CD4-positive, CD25-positive, alpha-beta regulatory T cell (primary cell): ENCODE measurements at regions not wholly inside any gene's neighbourhood (a gene's known extent, or its start where the extent isn't known, plus 50 kb on each side); places are given as distances from the start of the nearest gene placed in this dataset.
"Not testable (repeated sequence)": the region's sequence is repeated elsewhere in the genome, so short reads cannot be mapped to it uniquely, and the experiment has no call there.

ENCODE experiments used
- ATAC-seq, 2 donors: fragments of 150-1000 bp; cut with Tn5 transposase; one replicate each; pipeline ENCODE4 v1.10.0; 2021; ENCODE audit warnings: low read depth in 2 of 2, moderate number of reproducible peaks in 2 of 2, moderate library complexity in 1 of 2
- DNase-seq, 3 donors: peaks; one replicate each; pipeline versions ENCODE4 v3.0.0 to v3.0.0-alpha.2; 2012 to 2022; ENCODE audit warnings: mixed read lengths in 1 of 3
- H3K27ac ChIP-seq: one replicate; pipeline ENCODE4 v1.7.0; 2013; ENCODE audit warnings: mild to moderate bottlenecking, low read length; ENCODE audit not compliant: insufficient read depth, poor library complexity, severe bottlenecking
- H3K27me3 ChIP-seq: one replicate; pipeline ENCODE4 v1.7.0; 2013; ENCODE audit warnings: low read length; ENCODE audit not compliant: control insufficient read depth, insufficient read depth
- H3K36me3 ChIP-seq: one replicate; pipeline ENCODE4 v1.7.0; 2013; ENCODE audit warnings: mild to moderate bottlenecking, low read length, moderate library complexity; ENCODE audit not compliant: control insufficient read depth, insufficient read depth
- H3K4me1 ChIP-seq: 2 replicates; pipeline ENCODE4 v1.7.0; 2013; ENCODE audit warnings: mild to moderate bottlenecking, low read length; ENCODE audit not compliant: insufficient read depth, control insufficient read depth, poor library complexity, severe bottlenecking
- H3K4me3 ChIP-seq: one replicate; pipeline ENCODE4 v1.7.0; 2013; ENCODE audit warnings: low read depth, mild to moderate bottlenecking, low read length, moderate library complexity
- H3K9me3 ChIP-seq, 2 experiments: 1 replicate in 1 of 2; 2 replicates in 1 of 2; pipeline ENCODE4 v1.7.0; 2013; ENCODE audit warnings: low read length in 2 of 2, mild to moderate bottlenecking in 1 of 2, moderate library complexity in 1 of 2; ENCODE audit not compliant: control insufficient read depth in 2 of 2
- H3K27ac Mint-ChIP-seq, 3 donors: one replicate each; pipeline ENCODE4 v1.8.0; 2020 to 2022; ENCODE audit warnings: mild to moderate bottlenecking in 3 of 3, mixed read lengths in 3 of 3, moderate library complexity in 2 of 3
- H3K27me3 Mint-ChIP-seq: one replicate; pipeline ENCODE4 v1.8.0; 2022; ENCODE audit warnings: mild to moderate bottlenecking, mixed read lengths
- H3K36me3 Mint-ChIP-seq: one replicate; pipeline ENCODE4 v1.8.0; 2020; ENCODE audit warnings: mixed read lengths
- H3K4me1 Mint-ChIP-seq, 4 donors: one replicate each; pipeline ENCODE4 v1.8.0; 2020 to 2022; ENCODE audit warnings: mixed read lengths in 4 of 4, mild to moderate bottlenecking in 1 of 4
- H3K4me3 Mint-ChIP-seq, 4 donors: one replicate each; pipeline ENCODE4 v1.8.0; 2020 to 2022; ENCODE audit warnings: mild to moderate bottlenecking in 4 of 4, mixed read lengths in 4 of 4, moderate library complexity in 3 of 4
- H3K9me3 Mint-ChIP-seq, 7 donors: one replicate each; pipeline ENCODE4 v1.8.0; 2020 to 2022; ENCODE audit warnings: mixed read lengths in 7 of 7, mild to moderate bottlenecking in 3 of 7, moderate library complexity in 2 of 7

GRCh38 chr3:178217479-178217878 is 318.8 kb upstream of the KCNMB2 start:
- peaks cover 13% of the 10 kb centered on the region for H3K27me3 Mint-ChIP-seq
- no peak for DNase-seq
- no peaks in the 10 kb centered on the region for H3K4me1 ChIP-seq
- no peak overlapping the region for H3K27ac ChIP-seq
- no peak overlapping the region for H3K4me3 ChIP-seq
- no peaks in the 10 kb centered on the region for H3K4me1 Mint-ChIP-seq
- ATAC-seq, result no peak
- H3K27ac Mint-ChIP-seq, result no peak overlapping the region
- H3K27me3 ChIP-seq, result peaks cover under 1% of the 10 kb centered on the region
- H3K4me3 Mint-ChIP-seq, result no peak overlapping the region
- H3K36me3 ChIP-seq, result no peaks in the 10 kb centered on the region
- H3K36me3 Mint-ChIP-seq, result no peaks in the 10 kb centered on the region
- no peaks in the 10 kb centered on the region for H3K9me3 ChIP-seq
- H3K9me3 Mint-ChIP-seq, result peaks cover 0 to 6% (median 3%) of the 10 kb centered on the region in 7 donors

GRCh38 chr3:178218231-178218630 is 318.0 kb upstream of the KCNMB2 start:
- H3K4me3 Mint-ChIP-seq, result no peak overlapping the region
- Histone ChIP-seq H3K36me3 (no peaks in the 10 kb centered on the region), H3K4me3 (no peak overlapping the region), H3K4me1 (no peaks in the 10 kb centered on the region), H3K27me3 (peaks cover 3% of the 10 kb centered on the region), H3K27ac (no peak overlapping the region), H3K9me3 (no peaks in the 10 kb centered on the region)
- H3K9me3 Mint-ChIP-seq, result peaks cover 0 to 6% (median 3%) of the 10 kb centered on the region in 7 donors
- no peak overlapping the region for H3K27ac Mint-ChIP-seq
- no peaks in the 10 kb centered on the region for H3K4me1 Mint-ChIP-seq
- H3K27me3 Mint-ChIP-seq, result peaks cover 16% of the 10 kb centered on the region
- no peaks in the 10 kb centered on the region for H3K36me3 Mint-ChIP-seq
- ATAC-seq, result no peak
- DNase-seq, result no peak

GRCh38 chr3:178219661-178220060 is 316.6 kb upstream of the KCNMB2 start:
- not testable (repeated sequence) for H3K27ac Mint-ChIP-seq, ATAC-seq, H3K36me3 ChIP-seq, H3K27ac ChIP-seq, H3K36me3 Mint-ChIP-seq, H3K4me3 Mint-ChIP-seq, H3K4me1 ChIP-seq, H3K9me3 ChIP-seq, H3K4me1 Mint-ChIP-seq, DNase-seq, H3K9me3 Mint-ChIP-seq, H3K4me3 ChIP-seq, H3K27me3 ChIP-seq
- H3K27me3 Mint-ChIP-seq, result peaks cover 16% of the 10 kb centered on the region

- ATAC-seq, result no peak
- Histone ChIP-seq H3K36me3 (no peaks in the 10 kb centered on the region), H3K9me3 (no peaks in the 10 kb centered on the region), H3K27ac (no peak overlapping the region), H3K4me3 (no peak overlapping the region), H3K27me3 (peaks cover 6% of the 10 kb centered on the region), H3K4me1 (no peaks in the 10 kb centered on the region)
- H3K36me3 Mint-ChIP-seq, result no peaks in the 10 kb centered on the region
- no peak overlapping the region for H3K4me3 Mint-ChIP-seq
- H3K9me3 Mint-ChIP-seq, result peaks cover 0 to 5% (median 2%) of the 10 kb centered on the region in 7 donors
- H3K27ac Mint-ChIP-seq, result no peak overlapping the region
- DNase-seq, result no peak
- no peaks in the 10 kb centered on the region for H3K4me1 Mint-ChIP-seq
- peaks cover 13% of the 10 kb centered on the region for H3K27me3 Mint-ChIP-seq
These were observed 312.4 kb upstream of the KCNMB2 start for GRCh38 chr3:178223876-178224275.

GRCh38 chr3:178226094-178226493 is 310.1 kb upstream of the KCNMB2 start:
- H3K4me1 ChIP-seq, result no peaks in the 10 kb centered on the region
- H3K9me3 Mint-ChIP-seq, result peaks cover 0 to 1% (median 0%) of the 10 kb centered on the region in 7 donors
- H3K27ac Mint-ChIP-seq, result no peak overlapping the region
- ATAC-seq, result no peak
- peaks cover 7% of the 10 kb centered on the region for H3K27me3 ChIP-seq
- no peaks in the 10 kb centered on the region for H3K36me3 Mint-ChIP-seq
- H3K27ac ChIP-seq, result no peak overlapping the region
- H3K36me3 ChIP-seq, result no peaks in the 10 kb centered on the region
- H3K27me3 Mint-ChIP-seq, result peaks cover 13% of the 10 kb centered on the region
- no peaks in the 10 kb centered on the region for H3K9me3 ChIP-seq
- H3K4me1 Mint-ChIP-seq, result no peaks in the 10 kb centered on the region
- no peak overlapping the region for H3K4me3 ChIP-seq
- DNase-seq, result no peak
- H3K4me3 Mint-ChIP-seq, result no peak overlapping the region

- Histone ChIP-seq H3K4me3 (no peak overlapping the region), H3K36me3 (no peaks in the 10 kb centered on the region), H3K27ac (no peak overlapping the region), H3K27me3 (peaks cover 2% of the 10 kb centered on the region), H3K9me3 (no peaks in the 10 kb centered on the region), H3K4me1 (no peaks in the 10 kb centered on the region)
- Mint-ChIP-seq H3K36me3 (no peaks in the 10 kb centered on the region), H3K4me1 (no peaks in the 10 kb centered on the region), H3K4me3 (no peak overlapping the region), H3K27ac (no peak overlapping the region), H3K27me3 (no peaks in the 10 kb centered on the region), H3K9me3 (peaks cover 0 to 1% (median 0%) of the 10 kb centered on the region in 7 donors)
- ATAC-seq, result no peak
- DNase-seq, result no peak
These were observed 304.6 kb upstream of the KCNMB2 start for GRCh38 chr3:178231645-178232044.

- Histone ChIP-seq H3K27ac (no peak overlapping the region), H3K4me3 (no peak overlapping the region), H3K36me3 (no peaks in the 10 kb centered on the region), H3K27me3 (peaks cover 2% of the 10 kb centered on the region), H3K4me1 (no peaks in the 10 kb centered on the region), H3K9me3 (no peaks in the 10 kb centered on the region)
- no peak for ATAC-seq
- no peaks in the 10 kb centered on the region for H3K36me3 Mint-ChIP-seq
- no peak overlapping the region for H3K27ac Mint-ChIP-seq
- peaks cover 4% of the 10 kb centered on the region for H3K27me3 Mint-ChIP-seq
- no peaks in the 10 kb centered on the region for H3K4me1 Mint-ChIP-seq
- peaks cover 0 to 1% (median 0%) of the 10 kb centered on the region in 7 donors for H3K9me3 Mint-ChIP-seq
- H3K4me3 Mint-ChIP-seq, result no peak overlapping the region
- DNase-seq, result no peak
These were observed 302.7 kb upstream of the KCNMB2 start for GRCh38 chr3:178233371-178234071.

GRCh38 chr3:178236555-178237277 is 299.5 kb upstream of the KCNMB2 start:
- no peaks in the 10 kb centered on the region for H3K9me3 ChIP-seq
- no peak overlapping the region for H3K27ac ChIP-seq

More at GRCh38 chr3:178236555-178237277, 299.5 kb upstream of the KCNMB2 start:
- H3K4me1 ChIP-seq, result no peaks in the 10 kb centered on the region
- H3K36me3 ChIP-seq, result no peaks in the 10 kb centered on the region
- Mint-ChIP-seq H3K36me3 (no peaks in the 10 kb centered on the region), H3K4me1 (no peaks in the 10 kb centered on the region), H3K27me3 (peaks cover 4% of the 10 kb centered on the region), H3K9me3 (peaks cover 0 to 6% (median 0%) of the 10 kb centered on the region in 7 donors), H3K4me3 (no peak overlapping the region), H3K27ac (no peak overlapping the region)
- DNase-seq (no peak), ATAC-seq (no peak)
- no peaks in the 10 kb centered on the region for H3K27me3 ChIP-seq
- no peak overlapping the region for H3K4me3 ChIP-seq
